ENCODE measurements at regions not wholly inside any gene's neighbourhood (a gene's known extent, or its start where the extent isn't known, plus 50 kb on each side); places are given as distances from the start of the nearest gene placed in this dataset.
A peak's percentile ranks its signal among the peaks of the same experiment; 100 is the strongest.

DNA sequence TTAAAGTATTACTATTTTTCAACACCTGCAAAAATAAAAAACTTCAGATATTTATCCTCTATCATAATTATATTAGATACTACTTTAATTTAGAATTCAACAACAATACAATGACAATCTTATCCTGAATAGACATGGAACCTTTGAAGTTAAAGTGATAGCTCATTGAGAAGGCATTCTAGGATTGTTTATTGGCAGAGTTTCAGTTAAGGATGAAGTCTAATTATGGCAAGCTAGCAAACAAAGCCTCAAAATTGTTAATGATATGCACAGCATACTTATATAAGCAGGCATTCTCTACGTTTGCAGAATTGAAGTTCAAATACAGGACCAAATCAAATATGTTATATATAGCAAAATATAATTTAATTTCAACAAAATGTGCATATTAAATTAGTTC, 91.2 kb upstream of the ABI3BP start:
- DNase-seq (ENCODE audit: low spot score), result no peak

DNA sequence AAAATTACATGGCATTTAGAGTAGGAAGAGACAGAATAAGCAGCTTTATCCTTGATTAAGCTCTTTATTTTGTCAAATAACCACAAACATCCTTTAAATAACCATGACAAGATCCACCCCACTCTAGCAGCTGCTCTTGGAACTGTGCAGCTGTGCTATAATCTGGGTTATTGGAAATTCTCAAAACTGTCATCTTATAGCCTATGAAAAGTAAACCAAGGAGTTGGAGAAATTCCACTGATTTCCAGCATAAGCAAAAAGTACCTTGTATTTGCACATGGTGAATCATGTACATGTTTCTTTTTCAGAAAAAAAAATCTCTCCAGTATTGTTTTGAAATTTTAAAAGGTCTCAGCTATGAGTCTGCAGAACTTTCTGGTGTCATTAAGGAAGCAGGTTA, 88.8 kb upstream of the ABI3BP start:
- DNase-seq (ENCODE audit: low spot score), result no peak

DNA sequence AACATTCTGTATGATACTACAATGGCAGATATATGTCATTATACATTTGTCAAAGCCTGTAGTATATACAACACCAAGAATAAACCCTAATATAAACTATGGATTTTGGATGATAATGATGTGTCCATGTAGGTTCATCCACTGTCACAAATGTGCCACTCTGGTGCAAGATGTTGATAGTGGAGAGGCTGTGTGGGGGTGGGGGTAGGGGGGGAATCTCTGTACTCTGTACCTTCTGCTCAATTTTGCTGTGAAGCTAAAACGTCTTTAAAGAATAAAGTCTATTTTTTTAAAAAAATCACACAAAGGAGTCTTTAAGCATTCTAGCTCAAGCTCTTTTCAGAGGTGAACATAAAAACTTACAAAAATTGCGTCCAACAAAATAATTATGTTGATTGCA, 88.2 kb upstream of the ABI3BP start:
- no peak for DNase-seq (ENCODE audit: low spot score)

DNA sequence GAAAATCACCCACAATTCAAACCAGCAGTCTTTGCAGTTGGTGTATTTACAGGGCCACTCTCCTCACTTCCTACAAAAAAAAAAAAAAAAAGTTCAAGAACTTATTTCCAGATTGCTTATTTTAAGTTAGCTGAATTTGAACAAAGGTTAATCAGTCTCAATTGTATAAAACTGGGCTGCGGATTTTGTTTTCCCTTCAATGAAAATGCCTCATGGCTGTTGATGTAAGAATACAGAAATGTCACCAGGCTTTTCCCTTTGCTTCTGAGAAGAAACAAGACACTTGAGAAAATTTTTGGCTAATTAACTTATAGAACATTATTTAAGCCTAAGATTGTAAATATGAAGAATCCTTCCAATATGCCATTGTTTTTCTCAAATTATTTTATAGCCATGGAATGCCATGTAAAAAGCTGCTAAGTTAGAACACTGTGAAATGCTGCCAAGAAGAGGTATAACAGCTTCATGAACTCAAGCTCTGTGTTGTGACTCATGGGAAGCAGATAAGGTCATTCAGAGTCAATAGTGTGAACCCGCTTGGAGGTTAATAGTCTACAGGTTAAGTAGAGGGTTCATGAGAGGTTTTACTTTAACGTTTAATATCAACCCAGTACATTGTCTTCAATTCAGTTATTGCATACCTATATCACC, 84.3 kb upstream of the ABI3BP start:
- DNase-seq (ENCODE audit: low spot score), result no peak

DNA sequence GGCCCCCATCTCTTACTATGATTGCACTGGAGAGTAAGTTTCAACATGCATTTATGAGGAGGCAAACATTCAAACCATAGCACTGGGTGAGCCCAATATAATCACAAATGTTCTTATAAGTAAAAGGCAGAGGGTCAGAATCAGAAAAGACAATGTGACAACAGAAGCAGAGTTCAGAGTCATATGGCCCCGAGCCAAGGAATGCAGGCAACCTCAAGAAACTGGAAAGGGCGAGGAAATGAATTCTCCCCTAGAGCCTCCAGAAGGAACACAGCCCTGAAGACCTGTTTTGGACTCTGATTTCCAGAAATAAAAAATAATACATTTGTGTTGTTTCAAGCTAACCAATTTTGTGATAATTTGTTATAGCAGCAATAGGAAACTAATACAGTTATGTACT, 81.3 kb upstream of the ABI3BP start:
- DNase-seq (ENCODE audit: low spot score), result no peak

DNA sequence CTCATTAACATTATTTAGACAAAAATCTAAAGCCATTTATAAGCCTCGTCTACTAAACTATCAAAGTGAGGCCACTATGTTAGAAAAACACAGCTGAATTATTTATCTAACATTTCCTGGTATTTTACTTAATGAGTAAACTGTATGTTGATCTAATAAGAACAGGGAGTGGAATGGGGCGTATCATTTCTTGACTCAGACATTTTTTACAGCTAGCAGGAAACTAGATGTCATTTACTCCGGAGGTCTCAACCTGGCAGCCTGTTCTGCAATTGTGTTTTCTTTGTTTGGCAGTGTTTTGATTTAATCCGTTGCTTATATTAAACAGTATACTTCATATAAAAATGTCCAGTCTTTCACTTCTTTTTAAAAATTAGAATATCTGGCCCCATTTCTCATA, 79.1 kb upstream of the ABI3BP start:
- DNase-seq (ENCODE audit: low spot score), result peak; percentile 60

DNA sequence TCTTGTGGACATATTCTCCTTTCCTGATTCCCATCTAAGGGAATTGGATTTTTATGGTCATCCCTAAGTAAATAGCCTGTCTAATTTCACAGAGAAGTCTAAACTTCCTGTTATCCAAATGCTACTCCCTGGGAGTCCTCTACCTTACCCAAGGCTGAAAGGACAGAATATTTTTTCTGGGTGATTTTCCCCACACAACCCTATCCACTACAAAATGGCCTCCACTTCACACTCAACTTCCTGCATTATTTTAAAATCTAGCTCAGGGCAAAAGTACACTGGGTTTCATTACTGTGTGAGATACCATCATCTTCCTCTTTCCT, 77.5 kb upstream of the ABI3BP start:
- DNase-seq (ENCODE audit: low spot score), result no peak

DNA sequence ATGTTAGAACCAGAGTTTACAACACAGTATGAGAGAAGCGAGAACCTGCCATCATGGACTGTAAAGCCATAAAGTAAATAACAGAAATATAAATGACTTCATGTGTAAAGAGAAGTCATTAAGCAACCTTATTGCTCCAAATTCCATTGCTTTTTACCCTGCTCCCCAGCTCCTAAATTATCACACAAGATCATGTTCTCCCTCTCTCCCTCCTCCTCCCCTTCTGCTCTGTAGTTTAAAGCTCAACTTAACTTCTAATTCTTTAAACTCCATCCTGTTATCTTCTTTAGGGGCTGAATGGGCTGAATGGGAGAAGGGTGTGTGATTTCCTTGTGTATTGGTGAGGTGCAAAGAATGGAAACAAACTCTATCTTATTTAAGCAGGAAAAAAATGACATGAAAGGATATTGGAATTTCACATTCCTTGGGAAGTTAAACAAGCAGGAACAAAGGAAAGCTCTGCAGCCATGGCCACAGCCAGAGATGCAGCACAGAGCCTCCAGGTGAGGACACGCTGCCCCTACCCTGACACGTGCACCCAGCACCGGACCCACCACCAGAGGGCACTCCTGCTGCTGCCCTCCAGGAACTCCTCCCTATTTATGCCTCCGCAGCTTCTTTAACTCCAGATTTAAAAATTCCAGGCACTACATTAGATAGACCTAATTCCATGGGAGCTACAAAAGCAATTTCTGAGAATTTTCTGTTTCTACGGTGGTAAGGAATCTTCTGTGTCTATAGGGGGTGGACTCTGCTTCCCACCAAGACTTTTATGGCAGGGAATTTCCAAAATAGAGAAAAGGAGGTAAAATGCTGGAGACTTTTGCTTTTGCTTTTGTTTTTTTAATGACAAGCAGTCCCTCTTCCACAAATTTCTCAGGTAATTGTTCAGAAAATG, 76.9 kb upstream of the ABI3BP start:
- no peak for DNase-seq (ENCODE audit: low spot score)

DNA sequence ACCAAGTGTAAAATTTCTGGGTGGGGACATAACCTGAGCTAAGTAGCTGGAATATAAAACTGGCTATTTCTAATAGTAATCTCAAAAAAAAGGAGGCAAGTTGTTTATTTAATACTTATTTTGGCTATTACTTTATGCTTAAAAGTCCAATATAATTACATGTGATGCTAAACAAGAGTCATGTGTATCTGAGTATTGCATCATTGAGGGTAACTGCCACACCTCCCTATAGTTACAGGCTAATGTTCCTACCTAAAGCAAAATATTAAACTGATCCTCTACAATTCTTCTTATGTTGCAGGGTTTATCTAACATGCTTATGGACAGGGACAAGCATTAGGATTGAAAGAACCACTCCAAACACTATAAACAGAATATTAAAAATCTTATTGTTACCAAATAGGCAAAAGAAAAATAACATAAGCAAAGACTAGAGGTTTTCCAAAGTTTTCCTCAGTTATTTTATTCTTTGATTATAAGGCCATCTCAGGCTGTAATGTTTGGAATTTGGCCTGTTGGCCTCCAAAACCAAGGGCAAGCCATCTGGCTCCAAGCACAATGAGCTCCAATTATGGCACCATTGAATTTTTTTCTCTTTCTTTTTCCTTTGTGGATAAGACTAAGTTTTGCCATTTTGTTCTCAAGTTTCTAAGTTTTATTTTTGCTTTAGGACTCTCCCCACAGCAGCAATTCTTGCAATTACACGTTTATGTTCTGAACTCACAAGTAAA, 75.8 kb upstream of the ABI3BP start:
- DNase-seq (ENCODE audit: low spot score), result no peak

DNA sequence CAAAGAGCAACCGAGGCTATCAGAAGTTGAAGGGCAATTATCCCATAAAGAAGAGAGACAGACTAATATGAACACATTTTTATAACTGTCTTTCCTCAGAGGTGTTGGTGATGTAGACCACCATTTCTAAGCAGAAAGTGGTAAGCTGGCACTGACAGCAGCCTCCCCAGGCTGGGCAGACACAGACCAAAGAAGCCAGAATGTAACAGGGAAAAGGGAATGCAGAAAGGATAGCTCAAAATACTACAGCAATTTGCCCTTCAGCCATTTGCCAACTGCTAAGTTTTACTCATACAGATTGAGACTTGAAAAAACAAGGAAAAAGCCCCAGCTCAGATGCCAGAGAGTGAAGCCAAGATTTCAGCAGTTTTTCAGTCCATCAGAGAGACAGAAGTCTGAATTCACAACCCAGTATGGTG, 73.5 kb upstream of the ABI3BP start:
- DNase-seq (ENCODE audit: low spot score), result no peak

DNA sequence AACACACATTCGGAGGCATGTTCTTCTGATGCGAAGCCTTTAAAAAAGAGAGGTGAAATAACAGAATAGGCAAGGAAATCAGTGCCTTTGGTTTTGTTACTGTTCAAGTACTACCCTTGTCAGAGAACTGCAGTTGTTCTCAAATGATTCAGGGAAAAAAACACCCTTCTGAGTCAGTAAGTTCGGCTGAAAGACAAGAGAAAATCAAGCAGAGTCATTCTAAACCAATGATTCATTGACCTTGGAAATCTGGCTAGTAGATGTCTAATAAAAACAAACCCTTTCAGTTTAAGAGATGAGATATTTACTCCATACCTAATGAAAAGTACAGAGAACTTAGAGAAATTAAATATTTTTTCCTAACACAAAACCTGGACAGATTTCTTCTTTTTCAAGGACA, 72.7 kb upstream of the ABI3BP start:
- peak; percentile 71 for DNase-seq (ENCODE audit: low spot score)

DNA sequence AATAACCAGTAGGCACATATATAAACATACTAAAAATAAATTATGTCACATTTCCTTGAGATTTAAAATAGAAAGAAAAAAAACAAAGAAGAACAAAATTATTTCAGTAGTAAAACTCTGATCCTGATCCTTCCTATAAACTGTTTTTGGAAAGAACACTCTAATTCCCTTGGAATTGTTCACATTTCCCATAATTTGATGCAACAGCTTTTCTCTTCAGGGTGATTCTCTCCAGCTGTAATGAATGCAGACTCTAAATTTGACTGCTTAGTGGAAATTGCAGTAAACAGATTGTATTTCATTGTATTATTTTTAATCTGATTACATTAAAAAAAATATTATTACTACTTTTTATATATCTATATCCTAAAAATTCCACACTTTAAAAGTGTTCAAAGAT, 70.2 kb upstream of the ABI3BP start:
- no peak for DNase-seq (ENCODE audit: low spot score)

DNA sequence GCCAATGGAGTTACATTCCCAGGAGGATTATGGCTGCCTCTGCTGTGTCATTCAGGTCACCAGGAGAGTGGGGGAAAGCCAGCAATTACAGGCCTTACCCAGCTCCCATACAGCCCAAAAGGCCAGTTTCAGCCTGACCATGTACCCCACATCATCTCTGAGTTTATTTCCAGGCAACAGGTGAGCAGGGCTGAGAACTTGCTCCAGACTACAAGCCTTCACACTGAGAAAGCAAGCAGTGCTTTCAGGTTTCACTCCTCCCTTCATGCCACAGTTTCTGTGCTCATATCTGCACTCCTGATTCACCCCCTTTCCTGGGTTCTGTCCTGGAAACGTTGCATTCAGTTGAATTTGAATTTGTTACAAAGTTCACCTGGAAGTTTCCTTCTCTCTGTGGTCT, 68.1 kb upstream of the ABI3BP start:
- no peak for DNase-seq (ENCODE audit: low spot score)

DNA sequence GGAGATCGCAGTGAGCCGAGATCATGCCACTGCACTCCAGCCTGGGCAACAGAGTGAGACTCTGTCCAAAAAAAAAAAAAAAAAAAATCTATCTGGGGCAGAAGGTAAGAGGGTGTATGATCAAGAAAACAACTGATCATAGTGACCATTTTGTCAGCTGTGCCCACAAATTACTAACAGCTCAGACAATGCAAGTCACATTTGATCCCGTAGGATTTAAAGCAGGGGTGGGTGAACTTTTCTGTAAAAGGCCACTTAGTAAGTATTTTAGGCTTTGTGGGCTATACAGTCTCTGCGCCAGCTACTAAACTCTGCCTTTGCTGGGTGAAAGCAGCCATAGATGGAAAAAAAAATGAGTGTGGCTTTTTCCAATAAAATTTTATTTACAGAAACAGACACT, 57.6 kb upstream of the ABI3BP start:
- DNase-seq (ENCODE audit: low spot score), result no peak

DNA sequence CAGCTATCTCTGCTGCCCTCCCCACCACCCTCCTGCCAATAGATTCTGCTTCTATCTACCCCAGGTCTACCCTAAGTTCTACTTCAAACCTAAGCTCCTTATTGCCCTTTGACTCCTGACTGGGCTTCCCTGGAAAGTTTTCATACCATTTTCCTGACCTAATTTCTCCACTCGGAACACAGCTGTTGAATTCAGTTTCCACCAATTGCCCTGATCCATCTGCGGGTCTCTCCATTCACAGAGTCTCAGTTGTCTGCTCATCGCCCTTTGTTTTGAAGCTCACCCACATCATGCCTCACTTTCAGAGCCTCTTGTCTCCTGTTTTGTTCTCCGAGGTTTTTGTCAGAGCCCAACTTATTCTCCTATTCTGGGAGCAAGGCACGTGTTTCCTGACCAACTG, 56.8 kb upstream of the ABI3BP start:
- no peak for DNase-seq (ENCODE audit: low spot score)

DNA sequence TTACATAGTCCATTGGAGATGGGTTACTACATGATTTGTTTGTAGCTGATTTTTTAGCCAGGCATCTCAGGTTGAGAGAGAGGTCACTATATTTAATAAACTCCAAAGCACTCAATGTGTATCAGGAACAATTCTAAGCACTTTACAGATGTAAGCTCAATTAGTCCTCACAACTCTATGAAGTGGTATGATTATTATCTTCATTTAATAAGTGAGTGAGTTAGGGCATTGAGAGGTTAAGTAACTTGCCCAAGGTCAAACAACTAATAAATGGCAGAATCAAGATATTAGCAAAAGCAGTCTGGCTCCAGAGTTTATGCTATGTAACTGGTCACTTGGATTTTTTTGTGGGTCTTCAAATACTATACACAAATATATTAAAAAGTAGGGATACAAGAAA, 56.3 kb upstream of the ABI3BP start:
- DNase-seq (ENCODE audit: low spot score), result no peak

DNA sequence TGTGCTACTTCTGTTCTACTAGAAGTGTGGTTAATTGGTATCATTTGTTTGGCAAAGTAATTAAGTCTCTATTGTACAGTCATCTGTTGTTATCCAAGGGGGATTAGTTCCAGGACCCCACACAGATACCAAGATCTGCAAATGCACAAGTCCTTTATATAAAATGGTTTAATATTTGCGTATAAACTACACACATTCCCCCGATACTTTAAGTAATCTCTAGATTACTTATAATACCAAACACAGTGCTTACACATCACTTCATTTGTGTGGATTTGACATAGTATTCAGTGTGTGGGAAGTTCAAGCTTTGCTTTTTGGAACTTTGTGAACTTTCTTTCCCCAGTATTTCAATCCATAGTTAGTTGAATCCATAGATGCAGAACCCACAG, 50.5 kb upstream of the ABI3BP start:
- DNase-seq (ENCODE audit: low spot score), result no peak

DNA sequence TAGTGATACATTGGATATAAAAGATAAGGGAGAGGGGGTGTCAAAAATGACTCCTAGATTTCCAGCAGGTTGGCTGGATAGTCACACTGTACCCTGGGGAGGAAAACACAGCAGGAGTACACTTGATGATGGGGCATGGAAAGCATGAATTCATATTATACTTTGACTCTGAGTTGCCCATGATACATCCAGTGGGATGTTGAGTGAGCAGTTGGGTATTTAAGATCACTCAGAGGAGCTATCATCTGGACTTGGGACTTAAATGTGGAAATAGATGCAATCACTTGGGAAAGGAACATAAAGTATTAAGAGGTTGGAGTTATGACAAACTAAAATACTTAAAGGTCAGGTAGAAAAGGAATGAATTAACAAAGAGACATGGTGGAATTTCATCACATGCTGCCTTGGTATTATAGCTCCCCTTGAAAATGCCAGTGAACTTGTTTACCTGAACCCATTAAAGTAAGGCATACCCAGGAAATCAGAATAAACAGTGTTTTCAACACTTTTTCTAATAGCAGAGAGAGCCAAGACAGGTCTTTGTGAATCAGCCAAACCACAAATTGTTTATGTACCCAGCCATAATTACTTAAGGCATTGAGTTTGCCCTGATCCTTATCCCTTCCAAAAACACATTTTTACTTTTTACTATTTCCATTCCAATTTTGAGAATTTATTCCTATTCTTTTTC, 49.9 kb upstream of the ABI3BP start:
- no peak for DNase-seq (ENCODE audit: low spot score)

Data from kidney capillary endothelial cell (primary cell).